Erythroblast (primary cell): ENCODE measurements at regions not wholly inside any gene's neighbourhood (a gene's known extent, or its start where the extent isn't known, plus 50 kb on each side); places are given as distances from the start of the nearest gene placed in this dataset.

Experiments used
- GATA1 ChIP-seq: IDR thresholded peaks from 2 replicates; pipeline ENCODE4 v1.6.1; 2011; ENCODE audit warnings: low read depth, mild to moderate bottlenecking, control low read depth, low read length, moderate library complexity
- POLR2A ChIP-seq: IDR thresholded peaks from 2 replicates; pipeline ENCODE4 v1.6.1; 2011; ENCODE audit warnings: mild to moderate bottlenecking, low read length

GRCh38 chr13:76594435-76594834 lies 291.8 kb downstream of the KCTD12 start:
- TF ChIP-seq POLR2A (no peak), GATA1 (no peak)
